ENCODE measurements at regions not wholly inside any gene's neighbourhood (a gene's known extent, or its start where the extent isn't known, plus 50 kb on each side); places are given as distances from the start of the nearest gene placed in this dataset.
A peak's percentile ranks its signal among the peaks of the same experiment; 100 is the strongest.
"Not testable (repeated sequence)": the region's sequence is repeated elsewhere in the genome, so short reads cannot be mapped to it uniquely, and the experiment has no call there.

GRCh38 chr20:53810661-53811355 is 217.2 kb upstream of the ZNF217 start:
- H3K4me3 ChIP-seq: no peak overlapping the region
- no peaks in the 10 kb centered on the region for H3K36me3 ChIP-seq (ENCODE audit: insufficient read depth, low read length)
- no peak overlapping the region for H3K27ac ChIP-seq
- no peaks in the 10 kb centered on the region for H3K9me3 ChIP-seq (ENCODE audit: low read depth, low read length)
- H3K9ac ChIP-seq (ENCODE audit: insufficient read length): no peak overlapping the region
- TF ChIP-seq FOXP2 (optimal IDR thresholded peaks at IDR 0.05; ENCODE audit: control extremely low read depth, extremely low read length, insufficient read depth): no peak
- no peak for TF ChIP-seq POLR2AphosphoS5 (IDR thresholded peaks at IDR 0.05; ENCODE audit: borderline replicate concordance, low read depth, low read length)
- TF ChIP-seq EZH2 (IDR thresholded peaks at IDR 0.05): no peak
- DNase-seq (ENCODE audit: low read depth, low spot score): no peak

- Histone ChIP-seq H3K9ac (ENCODE audit: insufficient read length) (no peak overlapping the region), H3K27ac (peak overlapping the region; percentile 48; the same call in 1 of the 2 replicates), H3K9me3 (ENCODE audit: low read depth, low read length) (no peaks in the 10 kb centered on the region), H3K4me3 (no peak overlapping the region), H3K36me3 (ENCODE audit: insufficient read depth, low read length) (no peaks in the 10 kb centered on the region)
- TF ChIP-seq POLR2AphosphoS5 (IDR thresholded peaks at IDR 0.05; ENCODE audit: borderline replicate concordance, low read depth, low read length) (no peak; the same call in 1 of the 2 replicates), EZH2 (IDR thresholded peaks at IDR 0.05) (no peak)
- no peak for DNase-seq (ENCODE audit: low read depth, low spot score)
Observed at GRCh38 chr20:53809728-53810365, 216.2 kb upstream of the ZNF217 start.

GRCh38 chr20:53809217-53809616 is 215.6 kb upstream of the ZNF217 start:
- H3K27ac ChIP-seq: peak overlapping the region; percentile 48; the same call in 1 of the 2 replicates
- H3K9me3 ChIP-seq (ENCODE audit: low read depth, low read length): no peaks in the 10 kb centered on the region
- H3K36me3 ChIP-seq (ENCODE audit: insufficient read depth, low read length): no peaks in the 10 kb centered on the region
- no peak for TF ChIP-seq EZH2 (IDR thresholded peaks at IDR 0.05)
- no peak for TF ChIP-seq POLR2AphosphoS5 (IDR thresholded peaks at IDR 0.05; ENCODE audit: borderline replicate concordance, low read depth, low read length)
- no peak for TF ChIP-seq FOXP2 (optimal IDR thresholded peaks at IDR 0.05; ENCODE audit: control extremely low read depth, extremely low read length, insufficient read depth)
- H3K9ac ChIP-seq (ENCODE audit: insufficient read length): no peak overlapping the region
- no peak overlapping the region for H3K4me3 ChIP-seq
- no peak for DNase-seq (ENCODE audit: low read depth, low spot score)

- no peaks in the 10 kb centered on the region for H3K36me3 ChIP-seq (ENCODE audit: insufficient read depth, low read length)
- H3K9ac ChIP-seq (ENCODE audit: insufficient read length): no peak overlapping the region
- no peak for TF ChIP-seq EZH2 (IDR thresholded peaks at IDR 0.05)
- DNase-seq (ENCODE audit: low read depth, low spot score): no peak
- H3K4me3 ChIP-seq: no peak overlapping the region
- H3K9me3 ChIP-seq (ENCODE audit: low read depth, low read length): no peaks in the 10 kb centered on the region
- H3K27ac ChIP-seq: no peak overlapping the region
Observed at GRCh38 chr20:53808733-53809132, 215.1 kb upstream of the ZNF217 start.

GRCh38 chr20:53808302-53808701 is 214.7 kb upstream of the ZNF217 start:
- H3K9ac ChIP-seq (ENCODE audit: insufficient read length); H3K9me3 ChIP-seq (ENCODE audit: low read depth, low read length); H3K27ac ChIP-seq; H3K36me3 ChIP-seq (ENCODE audit: insufficient read depth, low read length); H3K4me3 ChIP-seq; DNase-seq (ENCODE audit: low read depth, low spot score): not testable (repeated sequence)

- H3K9ac ChIP-seq (ENCODE audit: insufficient read length): no peak overlapping the region
- no peaks in the 10 kb centered on the region for H3K36me3 ChIP-seq (ENCODE audit: insufficient read depth, low read length)
- no peaks in the 10 kb centered on the region for H3K9me3 ChIP-seq (ENCODE audit: low read depth, low read length)
- DNase-seq (ENCODE audit: low read depth, low spot score): no peak
- H3K27ac ChIP-seq: no peak overlapping the region
- no peak for TF ChIP-seq EZH2 (IDR thresholded peaks at IDR 0.05)
- no peak for TF ChIP-seq POLR2AphosphoS5 (IDR thresholded peaks at IDR 0.05; ENCODE audit: borderline replicate concordance, low read depth, low read length)
- TF ChIP-seq FOXP2 (optimal IDR thresholded peaks at IDR 0.05; ENCODE audit: control extremely low read depth, extremely low read length, insufficient read depth): no peak
- H3K4me3 ChIP-seq: no peak overlapping the region
Observed at GRCh38 chr20:53806683-53807401, 213.2 kb upstream of the ZNF217 start.

GRCh38 chr20:53805895-53806384 is 212.3 kb upstream of the ZNF217 start:
- Histone ChIP-seq H3K36me3 (ENCODE audit: insufficient read depth, low read length) (no peaks in the 10 kb centered on the region), H3K4me3 (no peak overlapping the region), H3K27ac (no peak overlapping the region), H3K9me3 (ENCODE audit: low read depth, low read length) (no peaks in the 10 kb centered on the region), H3K9ac (ENCODE audit: insufficient read length) (no peak overlapping the region)
- no peak for TF ChIP-seq EZH2 (IDR thresholded peaks at IDR 0.05)
- TF ChIP-seq POLR2AphosphoS5 (IDR thresholded peaks at IDR 0.05; ENCODE audit: borderline replicate concordance, low read depth, low read length): no peak
- TF ChIP-seq FOXP2 (optimal IDR thresholded peaks at IDR 0.05; ENCODE audit: control extremely low read depth, extremely low read length, insufficient read depth): no peak
- no peak for DNase-seq (ENCODE audit: low read depth, low spot score)

- no peaks in the 10 kb centered on the region for H3K36me3 ChIP-seq (ENCODE audit: insufficient read depth, low read length)
- H3K27ac ChIP-seq: no peak overlapping the region
- DNase-seq (ENCODE audit: low read depth, low spot score): no peak
- no peak overlapping the region for H3K9ac ChIP-seq (ENCODE audit: insufficient read length)
- H3K4me3 ChIP-seq: no peak overlapping the region
- H3K9me3 ChIP-seq (ENCODE audit: low read depth, low read length): no peaks in the 10 kb centered on the region
- TF ChIP-seq EZH2 (IDR thresholded peaks at IDR 0.05) (no peak), FOXP2 (optimal IDR thresholded peaks at IDR 0.05; ENCODE audit: control extremely low read depth, extremely low read length, insufficient read depth) (no peak), POLR2AphosphoS5 (IDR thresholded peaks at IDR 0.05; ENCODE audit: borderline replicate concordance, low read depth, low read length) (no peak)
Observed at GRCh38 chr20:53804920-53805894, 211.6 kb upstream of the ZNF217 start.

- not testable (repeated sequence) for H3K27ac ChIP-seq
Observed at GRCh38 chr20:53804308-53804707, 210.7 kb upstream of the ZNF217 start.

More at GRCh38 chr20:53804308-53804707, 210.7 kb upstream of the ZNF217 start:
- not testable (repeated sequence) for H3K36me3 ChIP-seq (ENCODE audit: insufficient read depth, low read length); DNase-seq (ENCODE audit: low read depth, low spot score); H3K9ac ChIP-seq (ENCODE audit: insufficient read length); H3K4me3 ChIP-seq; H3K9me3 ChIP-seq (ENCODE audit: low read depth, low read length)

Data from SK-N-MC (cell line).